ENCODE measurements at regions not wholly inside any gene's neighbourhood (a gene's known extent, or its start where the extent isn't known, plus 50 kb on each side); places are given as distances from the start of the nearest gene placed in this dataset.

DNA sequence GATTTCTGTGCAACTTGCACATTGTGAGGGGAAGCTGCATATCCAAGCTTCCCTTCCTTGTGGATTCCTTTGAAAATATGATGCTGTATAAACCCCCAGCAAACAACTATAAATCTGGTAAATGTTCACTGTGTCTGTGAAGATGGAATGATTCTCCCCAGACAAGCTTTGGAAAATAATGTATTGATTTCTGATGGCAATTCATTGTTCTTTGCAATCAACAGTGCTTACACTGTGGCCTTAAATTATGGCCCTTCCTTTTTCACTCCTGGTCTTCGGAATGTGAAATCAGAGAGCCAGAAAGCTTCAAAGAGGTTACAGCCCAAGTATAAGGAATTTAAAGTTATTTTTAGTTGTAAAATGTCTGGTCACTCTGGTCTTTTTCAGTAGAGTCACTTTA lies 308.8 kb downstream of the CBLN4 start:
- TF ChIP-seq, protein P1, sequence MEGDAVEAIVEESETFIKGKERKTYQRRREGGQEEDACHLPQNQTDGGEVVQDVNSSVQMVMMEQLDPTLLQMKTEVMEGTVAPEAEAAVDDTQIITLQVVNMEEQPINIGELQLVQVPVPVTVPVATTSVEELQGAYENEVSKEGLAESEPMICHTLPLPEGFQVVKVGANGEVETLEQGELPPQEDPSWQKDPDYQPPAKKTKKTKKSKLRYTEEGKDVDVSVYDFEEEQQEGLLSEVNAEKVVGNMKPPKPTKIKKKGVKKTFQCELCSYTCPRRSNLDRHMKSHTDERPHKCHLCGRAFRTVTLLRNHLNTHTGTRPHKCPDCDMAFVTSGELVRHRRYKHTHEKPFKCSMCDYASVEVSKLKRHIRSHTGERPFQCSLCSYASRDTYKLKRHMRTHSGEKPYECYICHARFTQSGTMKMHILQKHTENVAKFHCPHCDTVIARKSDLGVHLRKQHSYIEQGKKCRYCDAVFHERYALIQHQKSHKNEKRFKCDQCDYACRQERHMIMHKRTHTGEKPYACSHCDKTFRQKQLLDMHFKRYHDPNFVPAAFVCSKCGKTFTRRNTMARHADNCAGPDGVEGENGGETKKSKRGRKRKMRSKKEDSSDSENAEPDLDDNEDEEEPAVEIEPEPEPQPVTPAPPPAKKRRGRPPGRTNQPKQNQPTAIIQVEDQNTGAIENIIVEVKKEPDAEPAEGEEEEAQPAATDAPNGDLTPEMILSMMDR (conservative IDR thresholded peaks at IDR 0.05): no peak
- TF ChIP-seq EZH2 (IDR thresholded peaks at IDR 0.05; ENCODE audit: low read depth): no peak

Measured in PC-9 (cell line).